Erythroblast (primary cell): ENCODE measurements at regions not wholly inside any gene's neighbourhood (a gene's known extent, or its start where the extent isn't known, plus 50 kb on each side); places are given as distances from the start of the nearest gene placed in this dataset.

ENCODE experiments used
- GATA1 ChIP-seq: IDR thresholded peaks from 2 replicates; pipeline ENCODE4 v1.6.1; 2011; ENCODE audit warnings: low read depth, mild to moderate bottlenecking, control low read depth, low read length, moderate library complexity
- POLR2A ChIP-seq: IDR thresholded peaks from 2 replicates; pipeline ENCODE4 v1.6.1; 2011; ENCODE audit warnings: mild to moderate bottlenecking, low read length

DNA sequence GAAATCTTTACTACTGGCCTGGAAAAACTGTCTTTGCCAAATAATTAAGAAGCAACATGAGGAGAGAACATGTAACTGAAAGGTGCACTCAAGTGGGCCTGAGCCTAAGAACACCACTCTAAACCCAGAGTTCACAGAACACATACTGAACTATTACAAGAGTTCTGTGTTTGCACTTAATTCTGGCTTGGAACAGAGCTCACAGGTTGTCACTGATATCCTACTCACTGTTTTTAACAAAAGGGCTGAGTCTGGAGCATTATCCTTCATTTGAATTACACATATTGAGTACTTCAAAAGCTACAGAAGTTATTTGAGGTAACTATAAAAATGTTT is 164.7 kb downstream of the OGFRL1 start:
- TF ChIP-seq POLR2A (no peak), GATA1 (no peak)
